Left renal cortex interstitium (tissue), 4 donors: ENCODE measurements at regions not wholly inside any gene's neighbourhood (a gene's known extent, or its start where the extent isn't known, plus 50 kb on each side); places are given as distances from the start of the nearest gene placed in this dataset.
"Not testable (repeated sequence)": the region's sequence is repeated elsewhere in the genome, so short reads cannot be mapped to it uniquely, and the experiment has no call there.

ENCODE experiments used
- DNase-seq, 4 donors: peaks; one replicate each; pipeline ENCODE4 v3.0.0-alpha.2; 2013; ENCODE audit warnings: low read depth in 4 of 4, low spot score in 2 of 4, missing footprints in 1 of 4

DNA sequence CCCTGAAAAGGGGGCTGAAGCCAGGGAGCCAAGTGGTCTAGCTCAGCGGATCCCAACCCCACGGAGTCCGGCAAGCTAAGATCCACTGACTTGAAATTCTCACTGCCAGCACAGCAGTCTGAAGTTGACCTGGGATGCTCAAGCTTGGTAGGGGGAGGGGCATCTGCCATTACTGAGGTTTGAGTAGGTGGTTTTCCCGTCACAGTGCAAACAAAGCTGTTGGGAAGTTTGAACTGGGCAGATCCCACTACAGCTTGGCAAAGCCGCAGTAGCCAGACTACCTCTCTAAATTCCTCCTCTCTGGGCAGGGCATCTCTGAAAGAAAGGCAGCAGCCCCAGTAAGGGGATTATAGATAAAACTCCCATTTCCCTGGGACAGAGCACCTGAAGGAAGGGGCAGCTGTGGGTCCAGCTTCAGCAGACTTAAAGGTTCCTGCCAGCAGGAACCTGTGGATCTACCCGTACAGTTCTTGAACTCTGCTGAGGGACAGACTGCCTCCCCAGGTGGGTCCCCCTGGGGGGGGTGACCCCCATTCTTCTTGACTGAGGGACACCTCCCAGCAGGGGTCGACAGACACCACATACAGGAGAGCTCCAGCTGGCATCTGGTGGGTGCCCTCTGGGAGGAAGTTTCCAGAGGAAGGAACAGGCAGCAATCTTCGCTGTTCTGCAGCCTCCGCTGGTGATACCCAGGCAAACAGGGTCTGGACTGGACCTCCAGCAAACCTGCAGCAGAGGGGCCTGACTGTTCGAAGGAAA, 156.4 kb upstream of the ETV3 start:
- not testable (repeated sequence) for DNase-seq

DNA sequence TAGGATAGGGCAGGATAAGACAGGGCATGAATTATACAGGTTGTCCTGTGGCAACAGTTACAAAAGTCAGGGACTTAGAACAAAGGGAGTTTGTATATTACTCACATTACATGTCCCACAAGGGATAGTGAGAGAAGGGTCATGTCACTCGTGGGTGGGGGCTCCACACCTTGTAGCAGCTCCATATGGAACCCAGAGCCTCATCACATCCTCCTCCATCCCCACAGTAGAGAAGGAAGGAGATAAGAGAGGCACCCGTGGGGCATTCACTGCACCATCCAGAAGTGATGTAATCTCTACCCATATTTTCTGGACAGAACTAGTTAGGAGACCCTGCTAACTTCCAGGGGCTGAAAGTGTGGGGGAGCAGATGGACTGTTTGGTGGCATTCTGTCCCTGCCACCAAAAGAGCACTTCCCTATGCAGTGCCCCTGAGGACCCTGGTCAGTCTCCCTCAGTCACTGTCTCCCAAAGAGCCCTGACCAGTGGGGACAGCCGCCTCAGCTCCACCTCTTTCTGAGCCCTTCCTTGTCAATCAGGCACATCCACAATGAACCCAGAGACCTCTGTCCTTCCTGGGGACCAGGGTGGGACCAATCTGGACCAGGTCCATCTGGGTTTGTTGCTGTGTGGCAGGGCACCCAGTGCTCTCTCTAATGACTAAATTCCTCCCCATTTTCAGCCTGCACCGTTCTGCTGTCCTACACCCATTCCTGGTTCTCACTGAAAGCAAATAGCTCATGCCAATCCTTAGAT, 154.8 kb upstream of the ETV3 start:
- DNase-seq, result no peak

DNA sequence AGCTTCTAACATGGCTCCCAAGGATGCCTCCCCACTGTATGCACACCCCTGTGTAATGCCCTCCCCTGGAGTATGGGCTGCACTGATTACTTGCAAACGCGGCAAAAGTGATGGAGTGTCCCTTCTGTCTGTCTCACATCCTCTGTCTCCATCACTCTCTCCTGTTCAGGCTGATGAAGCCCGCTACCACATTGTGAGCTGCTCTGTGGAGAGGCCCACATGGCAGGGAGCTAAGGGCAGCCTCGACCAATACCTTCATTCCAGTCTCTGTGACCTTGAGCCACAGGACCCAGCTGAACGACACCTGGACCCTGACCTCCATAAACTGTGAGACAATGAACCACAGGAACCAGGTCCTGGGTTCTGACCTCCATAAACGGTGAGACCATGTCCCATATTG, 154.1 kb upstream of the ETV3 start:
- no peak for DNase-seq

DNA sequence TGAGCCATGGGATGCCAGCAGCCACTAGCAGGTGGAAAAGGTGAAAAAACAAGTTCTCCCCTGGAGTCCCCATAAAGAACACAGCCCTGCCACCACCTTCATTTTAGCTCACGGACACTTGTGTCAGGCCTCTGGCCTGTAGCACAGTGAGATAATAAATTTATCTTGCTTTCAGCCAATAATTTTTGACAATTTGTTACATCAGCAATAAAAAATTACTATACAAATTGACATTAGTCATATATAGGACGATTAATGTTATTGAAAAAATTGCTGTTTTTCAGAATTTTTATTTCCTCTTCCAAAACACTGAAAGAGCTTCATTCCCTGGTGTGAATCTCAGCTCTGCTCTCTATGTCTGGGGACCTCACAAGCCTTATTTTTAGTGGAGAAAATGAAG, 152.9 kb upstream of the ETV3 start:
- no peak for DNase-seq

DNA sequence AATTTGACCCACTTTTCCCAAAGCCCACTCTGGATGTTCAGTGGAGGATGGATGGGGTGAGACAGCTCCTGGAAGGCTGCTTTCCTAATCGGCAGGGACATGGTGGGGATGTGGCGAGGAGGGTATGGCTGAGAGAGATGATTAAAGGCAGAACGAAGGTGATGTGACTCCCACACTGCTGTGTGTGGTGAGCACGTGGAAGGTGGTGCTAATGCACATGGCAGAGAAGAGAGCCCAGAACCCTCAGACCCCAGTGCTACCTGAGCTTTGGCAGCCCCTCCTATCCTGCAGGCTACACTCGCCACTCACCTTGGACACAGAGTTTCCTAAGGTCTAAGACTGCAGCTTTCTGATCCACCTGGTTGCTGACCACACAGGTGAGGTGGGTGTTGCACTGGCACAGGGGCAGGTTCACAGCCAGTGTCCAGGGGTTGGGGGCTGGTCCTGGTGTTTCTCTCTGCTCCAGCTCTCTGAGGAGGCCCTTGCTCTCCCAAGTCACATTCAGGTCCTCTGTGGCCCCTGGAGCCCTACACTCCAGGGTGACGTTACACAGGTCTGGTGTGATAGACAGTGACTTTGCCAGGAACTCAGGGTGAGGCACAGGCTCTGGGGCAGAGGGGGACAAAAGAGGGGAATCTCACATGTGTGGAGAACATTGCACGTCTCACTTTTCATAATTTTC, 151.4 kb upstream of the ETV3 start:
- no peak for DNase-seq

DNA sequence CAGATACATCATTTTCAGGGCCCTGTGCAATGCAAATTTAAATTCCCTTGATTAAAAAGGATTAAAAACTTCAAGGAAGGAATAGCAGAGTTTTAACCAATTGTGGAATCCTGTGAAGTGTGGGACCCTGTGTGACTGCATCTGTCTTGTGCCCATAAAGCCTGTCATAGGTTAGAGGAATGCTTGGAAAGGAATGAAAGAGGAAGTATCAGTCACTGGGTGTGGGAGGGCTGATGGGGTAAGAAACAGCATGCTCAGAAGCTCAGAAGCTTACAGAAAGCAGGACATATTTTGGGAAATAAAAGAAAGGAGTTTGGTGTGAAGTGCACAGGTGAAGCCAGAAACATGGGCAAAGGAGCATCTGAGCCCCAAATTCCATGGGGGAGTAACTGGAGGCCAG, 150.8 kb upstream of the ETV3 start:
- no peak for DNase-seq

DNA sequence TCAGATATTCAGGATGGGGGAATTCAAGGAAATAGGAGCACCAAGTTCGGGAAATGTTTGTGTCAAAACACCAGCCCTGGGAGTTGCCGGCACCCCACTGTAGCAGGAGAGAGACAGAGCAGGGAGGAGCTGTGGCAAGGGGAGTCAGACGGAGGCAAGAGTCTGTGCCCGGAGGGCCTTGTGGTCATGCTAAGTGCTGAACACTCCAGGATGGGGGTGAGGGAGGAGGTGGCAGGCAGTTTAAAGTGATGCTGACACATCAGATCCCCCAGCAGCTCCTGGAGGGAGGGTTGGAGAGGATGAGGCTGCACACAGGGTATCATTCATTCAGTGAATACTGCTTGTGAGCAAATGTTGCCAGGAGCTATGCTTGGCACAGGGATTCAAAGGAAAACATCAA, 150.3 kb upstream of the ETV3 start:
- no peak for DNase-seq

DNA sequence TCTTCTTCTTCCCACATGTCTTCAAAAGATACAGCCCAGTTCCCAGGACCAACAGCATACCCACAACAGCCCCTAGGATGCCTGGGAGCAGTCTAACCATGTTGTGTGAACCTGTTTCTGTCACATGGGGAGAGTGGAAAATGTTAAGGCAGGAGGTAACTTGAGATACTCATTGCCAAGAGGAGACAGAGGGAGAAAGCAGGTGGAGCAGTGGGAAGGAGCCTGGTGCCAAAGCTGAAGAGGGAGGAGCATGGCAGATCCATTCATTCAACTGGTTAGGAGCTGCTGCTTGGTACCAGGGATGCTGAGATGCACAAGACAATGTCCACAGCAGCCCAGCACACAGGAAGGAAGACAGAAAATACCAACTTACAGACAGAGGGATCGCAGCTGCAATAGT, 149.8 kb upstream of the ETV3 start:
- DNase-seq, result no peak

DNA sequence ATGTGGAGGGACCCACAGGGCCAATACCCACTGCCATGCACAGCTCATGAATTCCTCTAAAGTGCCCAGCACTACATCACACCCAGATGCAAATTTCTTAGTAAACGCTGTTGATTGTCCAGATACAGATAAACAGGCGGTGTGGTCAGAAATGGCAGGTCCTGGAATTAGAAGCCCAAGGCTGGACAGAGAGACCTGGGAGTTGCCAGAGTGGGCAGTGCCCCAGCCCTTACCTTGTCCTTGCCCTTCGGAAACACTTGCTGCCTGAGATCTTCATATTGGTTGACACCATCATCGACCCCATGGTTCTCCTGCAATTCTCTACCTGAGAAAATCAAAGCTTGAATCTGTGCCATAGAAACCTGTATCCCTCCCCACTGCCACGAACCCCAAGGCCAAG, 149.3 kb upstream of the ETV3 start:
- DNase-seq, result no peak

DNA sequence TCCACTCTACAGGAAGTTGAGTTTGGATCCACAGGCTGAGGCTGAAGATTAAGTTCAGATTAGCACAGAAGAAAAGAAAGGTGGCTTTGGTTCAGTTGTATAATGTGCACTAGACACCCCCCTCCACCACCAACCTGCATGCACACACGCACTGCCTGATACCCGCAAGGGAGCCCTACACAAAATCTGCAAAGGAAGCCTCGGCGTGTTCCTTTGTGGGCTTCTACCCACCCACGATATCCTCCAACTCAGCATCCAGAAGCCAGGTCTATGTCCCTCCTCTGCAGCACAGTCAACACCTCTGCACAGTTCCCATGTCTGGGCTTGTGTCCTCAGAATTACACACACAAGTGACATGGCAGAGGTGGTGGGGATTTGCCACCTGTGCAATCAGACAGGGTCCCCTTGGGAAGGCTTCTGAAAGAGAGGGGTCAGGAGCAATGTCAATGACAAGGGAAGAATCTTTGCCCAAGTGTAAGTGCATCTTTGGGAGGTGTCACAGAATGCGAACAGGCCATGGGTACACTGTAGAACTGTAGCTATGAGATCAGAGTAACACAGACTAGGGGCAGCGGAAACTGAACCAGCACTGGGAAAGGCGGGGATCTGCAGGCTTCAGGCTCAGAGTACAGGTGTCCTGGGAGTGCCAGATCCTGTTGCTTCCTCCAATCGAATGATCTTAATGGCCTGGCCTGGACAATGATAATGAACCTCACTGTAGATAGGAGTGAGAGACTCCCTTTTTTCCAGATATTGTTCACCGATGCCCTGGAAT, 148.6 kb upstream of the ETV3 start:
- no peak for DNase-seq

DNA sequence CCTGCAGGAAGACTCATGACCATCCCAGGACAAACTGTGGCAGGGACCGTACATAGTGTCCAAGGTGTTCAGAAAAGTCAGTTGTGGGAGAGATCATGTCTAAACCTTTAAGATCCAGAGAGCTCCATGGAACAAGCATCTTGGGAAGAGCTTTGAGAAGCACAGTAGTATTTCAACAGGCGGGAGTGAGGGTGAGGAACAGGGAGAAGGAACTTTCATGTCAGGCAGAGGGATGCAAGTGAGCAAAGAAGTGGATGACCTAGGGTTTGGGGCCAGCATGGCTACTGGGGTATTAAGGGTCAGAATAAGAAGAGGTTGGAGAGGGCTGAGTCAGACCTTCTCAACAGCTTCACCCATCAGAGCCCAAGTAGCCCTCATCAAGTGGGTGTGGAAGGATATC, 147.9 kb upstream of the ETV3 start:
- no peak for DNase-seq

DNA sequence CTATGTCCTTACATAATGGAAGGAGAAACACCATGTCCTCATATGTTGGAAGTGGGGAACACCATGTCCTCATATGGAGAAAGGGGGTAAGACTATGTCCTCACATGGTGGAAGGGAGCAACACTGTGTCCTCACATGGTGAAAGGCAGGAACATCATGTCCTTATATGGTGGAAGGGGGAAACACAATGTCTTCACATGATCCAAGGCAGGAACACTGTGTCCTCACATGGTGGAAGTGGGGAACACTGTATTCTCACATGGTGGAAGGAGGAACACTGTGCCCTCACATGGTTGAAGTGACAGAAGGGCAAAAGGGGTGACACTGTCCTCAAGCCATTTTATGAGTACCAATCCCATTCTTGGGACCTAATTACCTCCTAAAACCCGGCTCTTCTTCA, 146.3 kb upstream of the ETV3 start:
- no peak for DNase-seq

DNA sequence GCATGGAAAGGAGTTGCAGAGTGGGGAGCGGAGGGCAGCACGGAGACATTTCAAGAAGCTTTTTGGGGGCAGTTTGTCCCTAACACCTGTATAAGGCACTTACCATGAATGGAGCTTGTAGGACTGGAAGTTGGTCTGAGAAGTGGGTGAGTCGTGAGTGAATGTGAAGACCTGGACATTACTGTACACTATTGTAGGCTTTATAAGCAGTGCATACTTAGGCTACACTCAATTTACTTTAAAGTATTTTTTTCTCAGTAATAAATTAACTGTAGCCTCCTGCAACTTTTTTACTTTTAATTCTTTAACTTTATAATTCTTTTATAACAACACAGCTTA, 141.6 kb upstream of the ETV3 start:
- DNase-seq, result no peak

DNA sequence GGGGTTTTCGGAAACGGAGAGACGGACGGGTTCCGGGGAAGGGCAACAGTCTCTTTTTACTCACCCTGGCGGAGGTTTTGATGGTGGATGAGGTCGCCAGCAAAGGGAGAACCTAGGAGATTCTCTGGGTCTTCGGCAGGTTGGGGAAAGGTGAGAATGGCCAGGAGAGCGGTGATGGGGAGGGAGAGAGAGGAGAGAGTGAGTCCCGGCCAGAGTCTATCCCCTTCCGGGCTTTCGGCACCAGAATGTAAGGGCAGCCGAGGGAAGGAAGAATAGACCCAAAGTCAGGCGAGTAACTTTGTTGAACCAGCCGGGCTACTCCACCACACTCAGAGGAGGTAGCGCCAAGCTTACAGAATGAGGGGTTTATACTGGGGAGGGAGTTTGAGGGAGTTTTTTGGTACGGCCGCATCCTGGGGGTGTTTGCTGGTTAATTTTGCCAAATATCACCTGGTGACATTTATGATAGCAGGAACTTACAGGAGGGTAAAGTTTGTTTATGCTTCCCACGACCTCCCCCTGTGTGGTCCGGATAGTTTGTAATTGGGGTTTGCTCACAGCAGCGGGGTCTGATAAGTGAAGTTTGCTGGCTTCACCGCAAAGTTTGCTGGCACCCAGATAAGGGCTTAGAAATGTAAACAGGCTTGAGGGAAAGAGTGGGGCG, 141.1 kb upstream of the ETV3 start:
- DNase-seq, result no peak

DNA sequence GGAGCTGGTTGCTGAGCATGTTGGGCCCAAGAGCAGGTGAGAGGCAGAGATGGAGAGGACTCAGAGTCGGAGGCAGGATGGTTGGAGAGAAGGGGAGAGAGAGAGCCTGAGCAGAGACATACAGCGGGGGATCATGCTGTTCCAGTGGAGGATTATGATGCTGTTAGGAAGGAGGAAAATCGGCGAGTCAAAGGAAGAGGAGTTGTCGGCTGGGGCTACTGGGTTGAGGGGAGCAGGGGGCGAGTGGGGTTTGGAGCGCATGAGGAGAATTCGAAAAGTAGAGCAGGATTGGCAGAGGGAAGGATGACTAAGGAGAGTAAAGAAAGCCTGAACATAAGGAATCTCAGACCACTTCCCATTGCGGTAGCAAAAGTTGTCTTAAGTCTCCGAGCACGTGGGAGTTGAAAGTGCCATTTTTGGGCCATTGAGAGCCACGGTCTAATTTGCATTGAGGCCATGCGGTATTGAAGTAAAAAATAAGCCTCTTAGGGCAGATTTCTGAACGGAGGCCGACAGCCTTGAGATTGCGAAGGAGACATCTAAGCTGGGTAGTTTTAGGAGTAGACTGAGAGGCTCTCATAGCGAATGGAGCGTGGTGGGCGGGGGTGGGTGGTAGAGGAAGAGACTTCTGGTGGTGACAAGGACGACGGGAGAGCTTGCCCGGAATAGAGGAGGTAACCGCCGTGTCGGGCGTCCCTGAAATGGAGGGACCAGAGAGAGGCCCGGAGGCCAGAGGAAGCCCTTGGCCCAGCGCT, 140.4 kb upstream of the ETV3 start:
- DNase-seq, result no peak

DNA sequence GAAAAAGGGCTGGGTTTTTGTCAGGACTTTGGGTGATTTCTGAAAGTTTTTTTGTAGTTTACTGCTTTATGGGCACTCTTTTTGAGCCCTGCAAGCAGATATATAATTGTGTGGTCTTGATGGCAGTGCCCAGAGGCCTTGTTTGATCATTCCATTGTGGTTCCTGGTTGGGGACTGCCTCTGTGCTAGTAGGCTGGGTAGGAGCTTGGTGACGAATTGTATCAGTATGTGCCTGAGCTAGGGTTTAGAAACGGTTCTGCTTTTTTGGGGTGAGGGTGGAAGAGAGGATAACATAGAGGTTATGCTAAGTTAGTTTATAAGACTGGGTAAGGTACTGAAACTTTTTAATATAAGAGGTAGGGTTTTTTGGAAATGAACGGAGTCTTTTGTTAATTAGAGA, 139.7 kb upstream of the ETV3 start:
- DNase-seq, result no peak

DNA sequence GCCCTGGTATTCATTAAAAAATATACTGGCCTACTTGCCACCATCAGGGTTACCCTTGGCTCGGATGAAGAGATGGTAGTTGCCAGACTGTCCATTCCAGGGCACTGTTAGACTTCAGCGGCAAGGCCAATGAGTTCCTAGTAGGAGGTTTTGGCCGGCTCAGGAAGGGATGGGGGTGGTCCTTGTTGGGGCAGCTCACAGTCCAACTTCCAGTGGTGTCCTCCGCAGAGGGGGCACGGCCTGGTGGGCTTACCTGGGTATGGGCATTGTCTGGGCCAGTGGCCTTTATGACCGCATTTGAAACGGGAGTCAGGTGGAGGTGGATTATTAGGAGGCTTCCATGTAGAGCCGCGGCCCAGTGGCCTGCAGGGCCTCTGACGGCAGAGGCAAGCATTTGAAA, 139.1 kb upstream of the ETV3 start:
- no peak for DNase-seq

DNA sequence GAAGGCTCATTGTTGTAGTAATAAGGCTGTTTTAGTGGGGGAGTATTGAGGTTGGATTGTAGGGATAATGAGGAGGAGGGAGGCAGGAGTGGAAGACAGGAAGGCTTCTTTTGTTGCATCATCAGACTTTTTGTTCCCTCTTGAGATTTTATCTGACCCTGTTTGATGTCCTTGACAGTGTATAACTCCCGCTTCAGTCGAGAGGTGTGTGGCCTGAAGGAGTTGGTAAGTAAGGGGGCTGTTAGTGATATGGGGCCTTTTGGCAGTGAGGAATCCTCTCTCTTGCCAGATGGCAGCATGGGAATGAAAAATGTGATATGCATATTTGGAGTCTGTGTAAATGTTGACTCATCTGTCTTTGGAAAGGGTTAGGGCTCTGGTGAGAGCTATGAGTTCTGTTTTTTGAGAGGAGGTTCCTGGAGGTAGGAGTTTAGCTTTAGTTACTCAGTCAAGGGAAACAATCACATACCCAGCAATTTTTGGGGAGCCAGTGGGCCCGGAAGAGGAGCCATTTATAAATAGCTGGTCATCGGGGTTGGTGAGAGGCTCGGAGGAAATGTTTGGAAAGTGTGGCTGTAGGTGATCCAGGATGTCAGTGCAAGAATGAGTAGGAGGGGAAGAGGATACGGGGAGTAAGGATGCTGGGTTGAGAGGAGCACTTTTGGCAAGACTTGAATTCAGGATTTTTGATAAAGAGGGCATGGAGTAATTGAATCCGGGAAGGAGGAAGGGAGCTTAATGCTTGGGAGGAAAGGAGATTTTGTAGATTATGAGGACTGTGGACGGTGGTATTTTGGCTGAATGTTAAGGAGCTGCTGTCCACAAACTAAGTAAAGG, 136.7 kb upstream of the ETV3 start:
- DNase-seq, result no peak
